ENCODE measurements at regions not wholly inside any gene's neighbourhood (a gene's known extent, or its start where the extent isn't known, plus 50 kb on each side); places are given as distances from the start of the nearest gene placed in this dataset.

- no peak for DNase-seq (ENCODE audit: low read depth)
Observed at GRCh38 chr10:85195596-85195995, 867.2 kb downstream of the CCSER2 start.

GRCh38 chr10:85204814-85205213 is 876.4 kb downstream of the CCSER2 start:
- no peak for DNase-seq (ENCODE audit: low read depth)

GRCh38 chr10:85212526-85212925 is 884.1 kb downstream of the CCSER2 start:
- no peak for DNase-seq (ENCODE audit: low read depth)

GRCh38 chr10:85213493-85213892 is 885.1 kb downstream of the CCSER2 start:
- DNase-seq (ENCODE audit: low read depth), result no peak

DNA sequence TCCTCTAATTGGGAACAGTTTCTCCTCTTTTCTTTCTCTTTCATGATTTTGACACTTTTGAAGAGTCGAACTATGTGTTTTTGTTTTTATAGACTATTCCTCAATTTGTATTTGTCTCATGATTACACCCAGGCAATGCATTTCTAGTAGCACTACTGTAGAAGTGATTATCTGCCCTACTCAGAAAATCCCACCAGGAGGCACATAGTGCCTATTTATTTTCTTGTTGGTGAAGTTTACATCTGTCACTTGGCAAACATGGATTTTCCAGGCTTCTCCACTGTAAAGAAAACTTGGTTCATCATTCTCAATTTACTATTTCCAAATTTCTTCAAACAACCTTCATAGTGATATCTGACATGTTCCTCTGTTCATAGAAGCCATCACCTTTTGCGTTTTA is 893.9 kb downstream of the CCSER2 start:
- no peak for DNase-seq (ENCODE audit: low read depth)

DNA sequence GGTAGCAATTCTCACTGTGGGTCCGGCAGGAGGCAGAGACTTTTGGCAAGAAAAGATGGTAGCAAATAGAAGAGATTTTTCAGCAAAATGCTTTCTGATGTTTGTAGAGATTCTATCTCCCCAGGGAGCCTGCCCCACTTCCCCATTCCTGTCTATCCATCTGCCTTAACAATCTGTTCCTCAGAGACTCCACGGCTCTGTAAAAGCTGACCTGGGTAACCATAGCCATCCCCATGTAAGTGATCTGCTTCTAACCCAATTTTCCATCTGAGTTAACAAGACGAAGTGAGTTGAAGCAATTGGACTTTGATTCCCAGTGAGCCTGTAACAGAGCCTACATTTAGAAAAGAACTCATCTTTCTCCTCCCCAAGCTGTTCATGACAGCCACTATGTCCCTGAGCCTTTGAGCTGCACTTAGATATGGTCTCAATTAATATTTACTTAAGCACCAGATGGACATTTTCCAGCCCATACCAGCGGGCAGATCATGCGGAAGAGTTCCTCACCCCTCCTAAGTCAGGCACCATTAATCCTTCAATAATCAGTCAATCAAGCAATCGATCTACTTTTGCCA is 896.1 kb downstream of the CCSER2 start:
- DNase-seq (ENCODE audit: low read depth), result no peak

- DNase-seq (ENCODE audit: low read depth), result no peak
Observed at GRCh38 chr10:85225311-85225710, 896.9 kb downstream of the CCSER2 start.

GRCh38 chr10:85226596-85226995 is 898.2 kb downstream of the CCSER2 start:
- no peak for DNase-seq (ENCODE audit: low read depth)

DNA sequence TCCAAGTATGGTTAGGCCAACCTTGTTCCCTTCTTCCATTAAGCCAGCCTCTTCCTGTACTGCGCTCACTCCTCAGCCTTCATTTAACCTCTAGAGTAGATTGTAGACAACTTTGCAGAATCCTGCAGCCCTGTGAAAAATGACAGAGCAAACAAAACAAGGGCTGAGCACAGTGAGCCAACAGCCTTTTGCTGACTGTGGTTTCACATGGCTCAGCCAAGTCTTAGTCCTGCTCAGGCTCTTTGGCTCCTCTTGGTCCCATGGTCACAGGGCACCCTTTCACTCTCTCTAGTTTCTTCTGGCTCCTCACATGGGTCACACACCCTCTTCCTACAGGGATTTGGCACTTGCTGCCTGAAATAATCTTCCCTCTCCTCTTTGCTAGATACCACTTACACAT is 900.3 kb downstream of the CCSER2 start:
- DNase-seq (ENCODE audit: low read depth), result no peak

GRCh38 chr10:85231534-85232270 is 903.3 kb downstream of the CCSER2 start:
- no peak for DNase-seq (ENCODE audit: low read depth)

GRCh38 chr10:85235258-85235657 is 906.9 kb downstream of the CCSER2 start:
- DNase-seq (ENCODE audit: low read depth), result no peak

GRCh38 chr10:85238676-85239075 is 910.3 kb downstream of the CCSER2 start:
- DNase-seq (ENCODE audit: low read depth), result no peak

DNA sequence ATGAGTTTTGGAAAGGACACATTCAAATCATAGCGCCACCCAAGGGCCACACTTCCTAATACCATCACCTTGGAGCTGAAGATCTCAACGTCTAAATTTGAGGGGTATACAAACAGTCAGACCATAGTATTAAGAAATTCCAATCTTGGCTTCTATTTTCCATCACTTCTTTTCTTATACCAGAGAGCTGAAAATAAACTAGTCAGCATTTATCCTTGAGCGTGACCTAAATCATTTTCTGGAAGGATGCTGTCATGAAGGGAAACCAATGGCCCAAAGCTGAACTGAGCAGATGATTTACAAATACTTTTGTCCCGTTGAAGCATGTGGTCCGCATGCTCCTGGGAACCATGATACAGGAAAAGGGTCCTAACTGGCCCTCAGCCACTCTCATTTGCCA is 921.9 kb downstream of the CCSER2 start:
- no peak for DNase-seq (ENCODE audit: low read depth)

DNA sequence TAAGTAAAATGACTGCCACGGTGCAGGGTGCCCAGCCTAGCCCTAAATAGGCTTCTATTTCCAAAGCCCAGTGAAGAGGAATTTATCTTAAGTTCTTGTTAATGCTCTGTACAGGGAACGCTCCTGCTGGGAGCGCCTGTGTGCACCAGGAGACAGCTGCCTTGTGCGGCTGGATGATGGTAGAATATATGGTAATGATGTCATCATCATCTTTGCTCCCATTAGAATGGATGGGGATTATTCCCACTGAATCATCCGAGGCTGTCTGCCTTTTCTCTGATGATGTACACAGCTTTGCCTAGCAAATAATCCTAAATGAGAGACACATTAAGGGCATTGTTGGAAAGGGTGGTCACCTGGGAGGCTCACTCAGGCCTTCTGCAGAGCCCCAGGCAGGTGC is 928.1 kb downstream of the CCSER2 start:
- DNase-seq (ENCODE audit: low read depth), result no peak

GRCh38 chr10:85259908-85260307 is 931.5 kb downstream of the CCSER2 start:
- DNase-seq (ENCODE audit: low read depth), result no peak

- DNase-seq (ENCODE audit: low read depth), result no peak
Observed at GRCh38 chr10:85262992-85263391, 934.6 kb downstream of the CCSER2 start.

DNA sequence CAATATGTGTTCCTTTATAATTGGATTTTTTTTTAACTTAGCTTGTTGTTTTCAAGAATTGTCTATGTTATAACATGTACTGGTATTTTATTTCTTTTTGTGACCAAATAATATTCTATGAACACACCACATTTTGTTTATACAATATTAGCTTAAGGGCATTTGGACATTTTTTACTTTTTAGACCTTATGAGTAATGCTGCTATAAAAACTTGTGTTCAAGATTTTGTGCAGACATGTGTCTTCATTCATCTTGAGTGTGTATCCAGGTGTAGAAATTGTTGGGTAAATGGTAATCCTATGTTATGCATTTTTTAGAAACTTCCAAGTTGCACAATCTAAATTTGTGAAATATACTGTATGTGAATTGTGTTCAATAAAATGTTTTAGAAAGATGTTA is 936.7 kb downstream of the CCSER2 start:
- DNase-seq (ENCODE audit: low read depth), result no peak

DNA sequence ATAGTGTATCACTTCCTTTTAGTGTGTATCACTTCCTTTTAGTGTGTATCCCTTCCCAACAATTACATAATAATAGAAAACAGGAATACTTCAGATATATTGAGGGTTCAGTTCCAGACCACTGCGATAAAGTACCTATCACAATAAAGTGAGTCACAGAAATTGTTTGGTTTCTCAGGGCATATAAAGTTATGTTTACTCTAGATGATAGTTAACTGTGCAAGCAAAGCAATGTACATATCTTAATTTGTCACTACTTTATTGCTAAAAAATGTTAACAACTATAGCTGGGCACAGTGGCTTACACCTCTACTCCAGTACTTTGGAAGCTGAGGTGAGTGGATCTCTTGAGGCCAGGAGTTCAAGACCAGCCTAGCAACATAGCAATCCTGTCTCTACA is 938.4 kb downstream of the CCSER2 start:
- DNase-seq (ENCODE audit: low read depth), result no peak

DNA sequence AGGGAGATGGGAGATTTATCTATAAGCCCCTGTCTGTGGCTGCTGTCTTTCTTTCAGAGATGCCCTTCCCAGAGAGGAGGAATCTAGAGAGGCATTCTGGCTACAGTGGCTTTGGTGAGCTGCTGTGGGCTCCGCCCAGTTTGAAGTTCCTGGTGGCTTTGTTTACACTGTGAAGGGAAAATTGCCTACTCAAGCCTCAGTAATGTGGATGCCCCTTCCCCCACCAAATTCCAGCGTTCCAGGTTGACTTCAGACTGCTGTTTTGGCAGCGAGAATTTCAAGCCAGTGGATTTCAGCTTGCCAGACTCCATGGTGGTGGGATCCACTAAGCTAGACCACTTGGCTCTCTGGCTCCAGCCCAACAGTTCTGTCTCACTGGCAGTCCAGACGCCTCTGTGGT is 951.6 kb downstream of the CCSER2 start:
- DNase-seq (ENCODE audit: low read depth), result no peak

DNA sequence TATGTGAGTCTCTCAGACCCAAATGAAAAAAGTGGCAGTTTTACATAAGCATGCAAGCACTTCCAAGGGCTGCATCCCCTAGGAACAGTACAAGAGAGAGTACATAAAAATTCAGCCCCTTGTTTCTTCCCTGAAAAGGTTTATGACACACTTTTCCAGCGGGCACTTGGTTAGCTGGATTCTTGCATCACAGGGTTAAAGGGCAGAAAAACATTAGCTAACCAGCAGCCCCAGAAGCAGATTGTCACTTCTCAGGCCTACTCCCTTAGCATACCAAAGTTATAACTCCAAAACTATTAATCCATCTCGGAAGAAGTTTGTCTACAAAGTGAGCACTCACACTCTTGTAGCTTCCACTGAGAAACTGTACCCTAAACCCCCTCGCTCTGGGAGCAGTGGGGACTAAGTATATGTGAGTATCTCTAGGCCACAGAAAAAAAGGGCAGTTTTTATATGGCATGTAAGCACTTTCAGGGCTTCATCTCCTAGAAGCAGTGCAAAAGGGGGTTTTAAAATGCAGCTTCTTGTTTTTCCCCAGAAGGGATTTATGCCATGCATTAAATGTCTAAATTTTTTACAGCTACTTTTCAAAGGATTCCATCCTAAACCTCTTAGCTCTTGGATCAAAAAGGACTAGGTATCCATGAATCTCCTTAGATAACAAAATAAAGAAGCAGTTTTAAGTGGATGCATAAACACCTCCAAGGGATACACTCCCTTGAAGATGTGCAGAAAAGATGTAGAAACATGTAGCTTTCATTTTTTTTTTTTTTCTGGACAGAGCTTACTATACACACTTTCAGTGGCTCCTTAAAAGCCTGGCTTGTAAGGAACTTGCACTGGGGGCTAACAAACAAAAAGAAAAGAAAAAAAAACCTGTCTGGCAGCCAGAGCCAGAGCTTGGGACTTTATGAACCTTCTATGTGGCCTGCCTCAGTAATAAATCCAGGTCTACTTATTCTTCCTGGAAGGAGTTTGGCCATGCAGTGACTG is 956.7 kb downstream of the CCSER2 start:
- DNase-seq (ENCODE audit: low read depth), result no peak

DNA sequence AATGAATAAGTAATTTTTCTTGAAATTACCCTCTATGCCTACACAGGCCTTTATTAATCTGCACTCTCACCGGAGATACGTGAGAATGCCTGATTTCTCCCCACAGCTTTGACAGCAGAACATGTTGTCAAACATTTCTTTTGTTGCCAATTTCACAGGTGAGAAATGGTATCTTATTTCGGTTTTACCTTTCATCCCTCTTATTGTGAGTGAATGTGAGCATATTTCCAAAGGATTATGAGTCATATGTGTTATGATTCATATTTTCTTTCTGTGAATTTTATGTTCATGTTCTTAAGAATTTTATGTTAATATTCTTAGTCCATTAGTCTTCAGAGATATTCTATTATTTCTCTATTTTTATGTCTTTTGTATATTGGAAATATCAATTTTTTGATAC is 965.1 kb downstream of the CCSER2 start:
- no peak for DNase-seq (ENCODE audit: low read depth)

All from myocyte (in vitro differentiated cells).